Pancreas (tissue), 10 donors: ENCODE measurements at regions not wholly inside any gene's neighbourhood (a gene's known extent, or its start where the extent isn't known, plus 50 kb on each side); places are given as distances from the start of the nearest gene placed in this dataset.
A peak's percentile ranks its signal among the peaks of the same experiment; 100 is the strongest.

ENCODE experiments used
- ATAC-seq, 4 donors: fragments of 200-7000 bp; cut with Tn5 transposase; one replicate each; pipeline versions ENCODE4 v1.8.0 to v1.9.1; 2020; ENCODE audit warnings: mild to moderate bottlenecking in 4 of 4, moderate library complexity in 4 of 4
- DNase-seq, 6 donors: peaks; one replicate each; pipeline ENCODE4 v3.0.0-alpha.2; 2020
- FAIRE-seq: peaks from 2 replicates; lab custom pipeline; 2012; peaks lifted over from hg19 to GRCh38; lab: Jason Lieb, UNC
- H3K27ac ChIP-seq, 4 donors: fragments of 200-600 bp; sonication (generic); 1 replicate in 3 of 4; 2 replicates in 1 of 4; pipeline versions ENCODE4 v1.5.0 to v1.8.0; 2020
- H3K27me3 ChIP-seq, 4 donors: fragments of 200-600 bp; one replicate each; pipeline ENCODE4 v1.8.0; 2021
- H3K36me3 ChIP-seq, 3 donors: fragments of 200-600 bp; sonication (generic) in 1 of 3; one replicate each; pipeline versions ENCODE4 v1.5.0 to v1.8.0; 2020 to 2021
- H3K4me1 ChIP-seq, 3 donors: fragments of 200-600 bp; one replicate each; pipeline ENCODE4 v1.8.0; 2021
- H3K4me3 ChIP-seq, 4 donors: fragments of 200-600 bp; sonication (generic) in 2 of 4; one replicate each; pipeline versions ENCODE4 v1.5.0 to v1.8.0; 2020 to 2021
- H3K9me3 ChIP-seq, 4 donors: fragments of 200-600 bp; one replicate each; pipeline ENCODE4 v1.8.0; 2021
- WGBS, 2 donors: extraction: QIAGEN DNeasy Blood & Tissue Kit; methylation state at CpG; one replicate each; pipeline ENCODE4 v1.1.7; 2013; 5-methylcytosine and 5-hydroxymethylcytosine counted together
- intact Hi-C, 3 donors: fragments of 100-400 bp; cut with DNase I; formaldehyde crosslinking; loops; one replicate each; pipeline versions ENCODE4 v1.11.1 to v1.14.2; 2022
- TF ChIP-seq, protein P1 (sequence below), 4 donors: fragments of 200-600 bp; sonication (generic) in 3 of 4; IDR thresholded peaks; one replicate each; pipeline versions ENCODE4 v1.5.0 to v1.8.0; 2021; ENCODE audit warnings: antibody characterized with exemption in 4 of 4
- donor health status: healthy with polysubstance abuse.
- donor health status: DM: no; HTN: no; CAD: no; lungs with moderate emphysema.
- donor health status: DM: no; HTN: no; CAD: no.
- donor health status: control.
- donor health status: control.
- donor health status: Bipolar disorder and iron deficiency.
- donor health status: DM: yes; HTN: yes; CAD: no.
- donor health status: DM: no; HTN: no; CAD: no.
- donor health status: DM: no; HTN: no; CAD: no.
- donor health status: DM: yes; HTN: yes; CAD: no.

DNA sequence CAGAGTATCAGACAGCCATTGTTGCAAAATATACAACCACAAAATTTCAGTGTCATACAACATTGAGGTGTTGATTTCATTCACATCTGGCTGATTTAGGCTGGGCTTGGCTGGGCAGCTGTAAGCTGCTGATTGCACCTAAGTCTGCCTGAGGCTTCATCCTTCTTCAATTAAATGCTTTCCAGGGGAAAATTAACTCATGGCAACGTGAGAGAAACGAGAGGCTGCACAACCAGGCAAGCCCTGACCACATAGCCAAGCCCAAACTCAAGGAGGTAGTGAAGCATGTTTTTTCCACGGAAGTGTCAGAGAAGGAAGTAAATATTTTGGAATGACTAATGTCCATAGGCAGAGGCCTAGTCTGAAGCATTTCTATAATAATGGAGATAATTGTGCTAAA lies 273.8 kb upstream of the ZC3H12C start:
- no peaks in the 10 kb centered on the region for H3K36me3 ChIP-seq
- H3K27ac ChIP-seq, result no peak overlapping the region
- H3K4me3 ChIP-seq, result no peak overlapping the region
- no peaks in the 10 kb centered on the region for H3K9me3 ChIP-seq
- no peaks in the 10 kb centered on the region for H3K27me3 ChIP-seq
- no peak for DNase-seq
- intact Hi-C loops, result no loop called here
- ATAC-seq, result no peak
- TF ChIP-seq, protein P1, sequence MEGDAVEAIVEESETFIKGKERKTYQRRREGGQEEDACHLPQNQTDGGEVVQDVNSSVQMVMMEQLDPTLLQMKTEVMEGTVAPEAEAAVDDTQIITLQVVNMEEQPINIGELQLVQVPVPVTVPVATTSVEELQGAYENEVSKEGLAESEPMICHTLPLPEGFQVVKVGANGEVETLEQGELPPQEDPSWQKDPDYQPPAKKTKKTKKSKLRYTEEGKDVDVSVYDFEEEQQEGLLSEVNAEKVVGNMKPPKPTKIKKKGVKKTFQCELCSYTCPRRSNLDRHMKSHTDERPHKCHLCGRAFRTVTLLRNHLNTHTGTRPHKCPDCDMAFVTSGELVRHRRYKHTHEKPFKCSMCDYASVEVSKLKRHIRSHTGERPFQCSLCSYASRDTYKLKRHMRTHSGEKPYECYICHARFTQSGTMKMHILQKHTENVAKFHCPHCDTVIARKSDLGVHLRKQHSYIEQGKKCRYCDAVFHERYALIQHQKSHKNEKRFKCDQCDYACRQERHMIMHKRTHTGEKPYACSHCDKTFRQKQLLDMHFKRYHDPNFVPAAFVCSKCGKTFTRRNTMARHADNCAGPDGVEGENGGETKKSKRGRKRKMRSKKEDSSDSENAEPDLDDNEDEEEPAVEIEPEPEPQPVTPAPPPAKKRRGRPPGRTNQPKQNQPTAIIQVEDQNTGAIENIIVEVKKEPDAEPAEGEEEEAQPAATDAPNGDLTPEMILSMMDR (IDR thresholded peaks at IDR 0.05), result no peak
- FAIRE-seq, result no peak
- H3K4me1 ChIP-seq, result no peaks in the 10 kb centered on the region
- WGBS, 2 donors, result 19 to 25% methylated on average over 3 of the region's 3 CpGs

DNA sequence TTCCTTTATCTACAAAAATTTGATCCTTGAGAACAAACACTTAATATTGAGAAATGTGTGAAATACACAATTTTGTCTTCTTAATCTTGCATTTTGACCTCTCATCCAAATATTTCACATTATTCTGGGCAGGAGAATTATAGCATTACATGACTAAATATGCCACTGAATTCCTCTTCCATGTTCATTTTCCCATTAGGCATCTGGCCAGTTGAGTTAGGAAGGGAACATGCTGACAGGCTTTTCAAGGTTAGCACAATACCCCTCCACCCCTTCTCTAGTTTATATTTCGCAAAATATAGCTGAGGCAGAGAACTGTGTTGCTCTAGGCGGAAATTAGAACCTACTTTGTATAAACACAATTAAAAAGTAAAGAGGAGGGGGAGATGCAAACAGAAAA lies 271.7 kb upstream of the ZC3H12C start:
- TF ChIP-seq, protein P1 (IDR thresholded peaks at IDR 0.05), result no peak
- intact Hi-C loops, result no loop called here
- FAIRE-seq (no peak), ATAC-seq (peak in 1 of 4 donors; percentile 34), DNase-seq (no peak)
- H3K9me3 ChIP-seq, result no peaks in the 10 kb centered on the region
- no peaks in the 10 kb centered on the region for H3K27me3 ChIP-seq
- H3K4me3 ChIP-seq, result no peak overlapping the region
- WGBS, 2 donors, result 21 to 24% methylated on average over 2 of the region's 2 CpGs
- no peaks in the 10 kb centered on the region for H3K4me1 ChIP-seq
- no peak overlapping the region for H3K27ac ChIP-seq
- H3K36me3 ChIP-seq, result no peaks in the 10 kb centered on the region

DNA sequence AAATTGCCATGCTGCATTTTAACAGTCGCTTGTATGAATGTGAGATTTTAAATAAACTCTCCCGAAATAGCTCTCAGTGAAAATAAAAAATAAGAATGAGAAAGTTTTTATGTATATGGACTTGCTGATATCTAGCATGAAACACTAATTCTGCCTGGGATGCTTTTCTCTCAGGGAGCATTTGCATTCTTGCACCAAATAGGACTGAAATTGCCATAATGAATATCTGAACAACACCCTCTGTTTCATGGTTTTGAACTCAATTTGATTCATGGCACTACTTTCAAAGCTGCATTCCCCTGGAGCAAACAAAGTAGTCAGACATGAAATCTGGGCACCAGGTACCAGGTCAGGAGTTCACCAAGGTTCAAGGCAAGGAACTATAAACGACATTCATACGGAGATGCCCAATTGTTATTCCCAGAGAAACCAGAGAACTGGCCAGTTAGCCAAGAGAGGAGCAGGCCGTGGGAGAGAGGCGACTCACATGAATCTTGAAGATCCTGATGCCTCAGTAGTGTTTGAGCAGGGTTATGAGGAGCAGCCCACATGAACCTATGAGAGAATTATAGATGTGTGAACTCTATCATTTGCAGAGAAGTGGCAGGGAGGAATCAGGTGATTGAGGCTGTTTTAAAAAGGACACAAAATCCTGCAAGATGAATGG lies 270.6 kb upstream of the ZC3H12C start:
- Histone ChIP-seq H3K27me3 (no peaks in the 10 kb centered on the region), H3K36me3 (no peaks in the 10 kb centered on the region), H3K27ac (no peak overlapping the region), H3K4me1 (no peaks in the 10 kb centered on the region), H3K4me3 (no peak overlapping the region), H3K9me3 (no peaks in the 10 kb centered on the region)
- intact Hi-C loops, result no loop called here
- DNase-seq (no peak), ATAC-seq (no peak), FAIRE-seq (no peak)
- WGBS, 2 donors, result 65 to 79% methylated on average over 6 of the region's 6 CpGs
- TF ChIP-seq, protein P1 (IDR thresholded peaks at IDR 0.05), result no peak

DNA sequence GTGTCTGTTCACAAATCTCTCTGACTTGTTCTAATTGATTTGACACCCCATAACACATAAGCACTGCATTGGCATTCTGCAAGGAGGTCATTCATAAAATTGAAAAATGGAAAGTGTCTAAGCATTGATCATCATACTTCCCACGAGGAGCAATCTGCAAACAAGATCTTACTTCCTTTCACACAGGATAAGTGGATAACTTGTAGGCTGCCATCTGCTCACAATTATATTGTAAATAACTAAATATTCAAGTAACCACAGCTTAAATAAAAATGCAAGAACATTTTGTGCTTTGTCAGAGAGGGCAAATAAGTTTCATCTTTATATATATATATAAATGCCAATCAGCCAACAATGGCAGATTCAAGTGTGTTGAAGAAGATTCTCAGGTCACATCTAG lies 264.8 kb upstream of the ZC3H12C start:
- no peaks in the 10 kb centered on the region for H3K36me3 ChIP-seq
- H3K4me3 ChIP-seq, result no peak overlapping the region
- no peak for ATAC-seq
- FAIRE-seq, result no peak
- H3K27ac ChIP-seq, result no peak overlapping the region
- no peaks in the 10 kb centered on the region for H3K4me1 ChIP-seq
- WGBS, 2 donors, result 32 to 40% methylated on average over 1 of the region's 1 CpG
- H3K9me3 ChIP-seq, result no peaks in the 10 kb centered on the region
- TF ChIP-seq, protein P1 (IDR thresholded peaks at IDR 0.05), result no peak
- intact Hi-C loops, result no loop called here
- H3K27me3 ChIP-seq, result no peaks in the 10 kb centered on the region
- no peak for DNase-seq

DNA sequence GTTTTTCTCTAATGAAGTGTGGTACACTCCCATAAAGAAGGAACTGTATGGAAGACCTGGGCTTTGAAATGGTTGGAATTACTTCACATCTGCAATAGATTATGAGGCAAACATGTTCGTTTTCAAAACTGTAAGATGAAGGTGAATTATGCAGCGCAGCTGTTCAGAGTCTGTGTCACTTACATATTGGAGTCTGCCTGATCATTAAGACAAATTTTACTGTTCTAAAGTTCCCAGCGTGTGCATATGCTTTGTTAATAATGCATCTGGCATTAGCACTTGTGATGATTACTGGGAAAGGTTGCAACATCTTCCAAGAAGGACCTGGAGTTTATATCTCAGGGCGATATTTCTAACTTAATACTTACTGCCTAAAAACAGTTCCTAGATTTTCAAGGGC lies 255.2 kb upstream of the ZC3H12C start:
- no peaks in the 10 kb centered on the region for H3K27me3 ChIP-seq
- H3K4me3 ChIP-seq, result no peak overlapping the region
- FAIRE-seq (no peak), DNase-seq (no peak), ATAC-seq (no peak)
- H3K9me3 ChIP-seq, result no peaks in the 10 kb centered on the region
- WGBS, 2 donors, result 62 to 68% methylated on average over 4 of the region's 4 CpGs
- no peaks in the 10 kb centered on the region for H3K36me3 ChIP-seq
- intact Hi-C loops, result no loop called here
- H3K27ac ChIP-seq, result no peak overlapping the region
- H3K4me1 ChIP-seq, result no peaks in the 10 kb centered on the region
- TF ChIP-seq, protein P1 (IDR thresholded peaks at IDR 0.05), result no peak
